Endothelial cell of umbilical vein (primary cell): ENCODE measurements at regions not wholly inside any gene's neighbourhood (a gene's known extent, or its start where the extent isn't known, plus 50 kb on each side); places are given as distances from the start of the nearest gene placed in this dataset.

Experiments
- EZH2 ChIP-seq: IDR thresholded peaks from 2 replicates; pipeline ENCODE4 v1.6.1; 2012; ENCODE audit warnings: borderline replicate concordance, low read depth, mild to moderate bottlenecking, moderate library complexity, low read length, inconsistent platforms; ENCODE audit not compliant: severe bottlenecking
- FOS ChIP-seq: IDR thresholded peaks from 2 replicates; pipeline ENCODE4 v1.6.1; 2011; ENCODE audit warnings: mild to moderate bottlenecking, low read length, moderate library complexity, borderline replicate concordance; ENCODE audit not compliant: insufficient read depth
- GATA2 ChIP-seq: IDR thresholded peaks from 2 replicates; pipeline ENCODE4 v1.7.0; 2011; ENCODE audit warnings: low read depth, mild to moderate bottlenecking, moderate library complexity, mixed read lengths, low read length; ENCODE audit not compliant: insufficient read length, insufficient read depth
- POLR2A ChIP-seq: IDR thresholded peaks from 2 replicates; pipeline ENCODE4 v1.6.1; 2012; ENCODE audit warnings: low read depth, mild to moderate bottlenecking, control low read depth, low read length
- POLR2AphosphoS5 ChIP-seq: IDR thresholded peaks from 2 replicates; pipeline ENCODE4 v1.6.1; 2012; ENCODE audit warnings: low read depth, mild to moderate bottlenecking, control low read depth, low read length, moderate library complexity; ENCODE audit not compliant: insufficient read depth
- TF ChIP-seq, protein P1 (sequence below), 2 donors: IDR thresholded peaks; 1 replicate in 1 of 2; 2 replicates in 1 of 2; pipeline ENCODE4 v1.5.1; 2011; ENCODE audit warnings: low read length in 2 of 2, mild to moderate bottlenecking in 2 of 2, moderate library complexity in 2 of 2, control low read depth in 1 of 2, inconsistent platforms in 1 of 2, low read depth in 1 of 2; ENCODE audit not compliant: insufficient read depth in 1 of 2; ENCODE audit errors: extremely low read depth in 1 of 2

DNA sequence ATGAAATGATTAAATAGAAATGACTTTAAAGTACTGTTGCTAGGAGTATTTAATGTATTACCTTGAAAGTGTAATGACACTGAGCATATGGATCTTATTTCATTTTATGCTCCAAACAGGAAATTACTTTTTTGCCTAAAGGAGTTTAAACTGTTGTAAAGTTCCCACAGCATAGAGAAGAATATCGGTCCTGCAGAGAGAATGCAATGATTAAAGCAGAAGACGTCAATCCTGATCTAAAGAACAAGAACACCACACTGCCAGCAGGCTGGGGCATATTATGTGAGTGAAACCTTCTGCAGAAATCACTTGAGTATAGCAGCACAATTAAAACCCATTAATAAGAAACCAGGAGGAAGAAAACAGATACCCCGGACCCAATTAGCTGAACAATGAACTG, 72.8 kb upstream of the CAMK2D start:
- TF ChIP-seq, protein P1, sequence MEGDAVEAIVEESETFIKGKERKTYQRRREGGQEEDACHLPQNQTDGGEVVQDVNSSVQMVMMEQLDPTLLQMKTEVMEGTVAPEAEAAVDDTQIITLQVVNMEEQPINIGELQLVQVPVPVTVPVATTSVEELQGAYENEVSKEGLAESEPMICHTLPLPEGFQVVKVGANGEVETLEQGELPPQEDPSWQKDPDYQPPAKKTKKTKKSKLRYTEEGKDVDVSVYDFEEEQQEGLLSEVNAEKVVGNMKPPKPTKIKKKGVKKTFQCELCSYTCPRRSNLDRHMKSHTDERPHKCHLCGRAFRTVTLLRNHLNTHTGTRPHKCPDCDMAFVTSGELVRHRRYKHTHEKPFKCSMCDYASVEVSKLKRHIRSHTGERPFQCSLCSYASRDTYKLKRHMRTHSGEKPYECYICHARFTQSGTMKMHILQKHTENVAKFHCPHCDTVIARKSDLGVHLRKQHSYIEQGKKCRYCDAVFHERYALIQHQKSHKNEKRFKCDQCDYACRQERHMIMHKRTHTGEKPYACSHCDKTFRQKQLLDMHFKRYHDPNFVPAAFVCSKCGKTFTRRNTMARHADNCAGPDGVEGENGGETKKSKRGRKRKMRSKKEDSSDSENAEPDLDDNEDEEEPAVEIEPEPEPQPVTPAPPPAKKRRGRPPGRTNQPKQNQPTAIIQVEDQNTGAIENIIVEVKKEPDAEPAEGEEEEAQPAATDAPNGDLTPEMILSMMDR (IDR thresholded peaks at IDR 0.05; ENCODE audit: extremely low read depth in 1 of 2, insufficient read depth in 1 of 2, low read depth in 1 of 2, low read length in 2 of 2), result no peak
- TF ChIP-seq POLR2A, result no peak
- no peak for TF ChIP-seq GATA2
- no peak for TF ChIP-seq EZH2
- no peak for TF ChIP-seq FOS
- TF ChIP-seq POLR2AphosphoS5, result no peak
